Ascending aorta (tissue), 2 donors: ENCODE measurements at regions not wholly inside any gene's neighbourhood (a gene's known extent, or its start where the extent isn't known, plus 50 kb on each side); places are given as distances from the start of the nearest gene placed in this dataset.

ENCODE experiments used
- DNase-seq, 2 donors: peaks; one replicate each; pipeline ENCODE4 v3.0.0-alpha.2; 2019; ENCODE audit warnings: low spot score in 2 of 2
- H3K27ac ChIP-seq, 2 donors: fragments of 200-600 bp; sonication (generic); one replicate each; pipeline ENCODE4 v1.5.1; 2016 to 2017; ENCODE audit warnings: mild to moderate bottlenecking in 1 of 2
- H3K27me3 ChIP-seq: fragments of 200-600 bp; sonication (generic); one replicate; pipeline ENCODE4 v1.5.1; 2017
- H3K36me3 ChIP-seq, 2 donors: fragments of 200-600 bp; sonication (generic); one replicate each; pipeline ENCODE4 v1.5.1; 2016
- H3K4me1 ChIP-seq, 2 donors: fragments of 200-600 bp; sonication (generic); one replicate each; pipeline ENCODE4 v1.5.1; 2016 to 2017; ENCODE audit warnings: mild to moderate bottlenecking in 1 of 2
- H3K4me3 ChIP-seq, 2 donors: fragments of 200-600 bp; sonication (generic); one replicate each; pipeline ENCODE4 v1.5.1; 2016 to 2017; ENCODE audit warnings: mild to moderate bottlenecking in 1 of 2
- H3K9me3 ChIP-seq, 2 donors: fragments of 200-600 bp; sonication (generic); one replicate each; pipeline ENCODE4 v1.5.1; 2016
- CTCF ChIP-seq, 3 experiments: fragments of 200-600 bp in 2 of 3; fragments of 450-650 bp in 1 of 3; sonication (generic) in 2 of 3; IDR thresholded peaks; one replicate each; pipeline ENCODE4 v1.5.1; 2016 to 2019; ENCODE audit warnings: antibody characterized with exemption in 3 of 3, mild to moderate bottlenecking in 1 of 3, moderate library complexity in 1 of 3
- intact Hi-C: fragments of 100-400 bp; cut with DNase I; formaldehyde crosslinking; loops from one replicate; pipeline ENCODE4 v1.15.1; 2023

DNA sequence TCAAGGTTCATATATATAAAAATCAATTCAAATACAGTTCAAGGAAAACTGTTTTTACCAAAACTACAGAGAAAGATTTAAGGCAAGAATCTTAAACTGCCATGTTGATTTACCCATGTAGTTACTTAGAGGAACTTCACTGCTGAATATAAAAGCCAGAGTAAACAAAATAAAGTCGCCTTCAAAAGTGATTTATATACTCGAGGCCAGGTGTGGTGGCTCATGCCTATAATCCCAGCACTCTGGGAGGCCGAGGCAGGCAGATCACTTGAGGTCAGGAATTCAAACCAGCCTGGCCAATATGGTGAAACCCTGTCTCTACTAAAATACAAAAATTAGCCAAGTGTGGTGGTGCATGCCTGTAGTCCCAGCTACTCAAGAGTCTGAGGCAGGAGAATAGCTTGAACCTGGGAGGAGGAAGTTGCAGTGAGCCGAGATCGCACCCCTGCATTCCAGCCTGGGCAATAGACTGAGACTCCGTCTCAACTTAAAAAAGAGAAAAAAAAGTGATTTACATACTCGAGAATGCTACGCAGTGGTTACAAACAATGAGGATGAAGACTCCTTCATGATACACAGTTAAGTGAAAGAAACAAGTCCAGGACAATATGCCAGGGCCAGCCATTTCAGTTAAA is 54.1 kb upstream of the CNEP1R1 start:
- H3K27ac ChIP-seq: no peak overlapping the region
- H3K4me1 ChIP-seq: no peaks in the 10 kb centered on the region
- no peak for DNase-seq
- H3K4me3 ChIP-seq: no peak overlapping the region
- no peak for TF ChIP-seq CTCF (IDR thresholded peaks at IDR 0.05)
- no peaks in the 10 kb centered on the region for H3K36me3 ChIP-seq
- intact Hi-C loops: no loop called here
- H3K9me3 ChIP-seq: no peaks in the 10 kb centered on the region
- H3K27me3 ChIP-seq: no peaks in the 10 kb centered on the region

DNA sequence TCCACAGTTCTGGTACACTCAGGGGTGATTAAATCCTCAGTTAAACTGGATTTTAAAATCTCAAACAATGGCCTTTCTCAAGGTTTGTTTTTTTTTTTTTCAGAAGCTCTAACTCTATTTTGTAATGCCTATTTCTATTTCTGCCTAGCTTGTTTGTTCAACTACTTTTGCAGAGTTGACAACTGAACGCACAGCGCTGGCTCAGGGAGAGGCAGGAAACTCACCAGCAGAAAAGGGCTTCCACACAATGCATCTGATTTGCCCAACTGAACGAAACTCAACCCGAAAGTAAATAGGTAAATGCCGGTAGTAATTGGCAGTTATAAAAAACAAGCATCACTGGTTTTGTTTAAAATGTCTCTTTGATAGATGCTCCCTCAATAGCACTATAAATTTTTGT is 52.7 kb upstream of the CNEP1R1 start:
- no peak for TF ChIP-seq CTCF (IDR thresholded peaks at IDR 0.05)
- intact Hi-C loops: no loop called here
- no peak for DNase-seq

DNA sequence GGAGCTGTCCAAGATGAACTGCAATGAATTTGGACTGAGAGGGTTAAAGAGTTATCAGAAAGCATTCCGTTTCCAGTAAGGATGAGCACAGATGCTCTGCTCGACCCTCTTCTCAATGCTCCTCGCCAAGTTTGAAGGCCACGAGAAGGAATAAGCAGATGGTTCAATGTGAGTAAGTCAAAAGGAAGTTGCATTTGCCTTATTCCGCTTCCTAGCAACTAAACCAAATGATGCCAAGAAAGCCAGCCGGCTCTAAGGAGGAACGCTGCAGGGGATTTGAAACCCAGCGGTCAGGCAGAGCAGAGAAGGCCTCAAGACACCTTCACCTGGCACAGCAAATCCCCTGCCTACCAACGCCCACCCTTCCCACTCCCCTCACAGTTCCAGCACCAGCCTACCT is 52.1 kb upstream of the CNEP1R1 start:
- no peaks in the 10 kb centered on the region for H3K27me3 ChIP-seq
- no peak for TF ChIP-seq CTCF (IDR thresholded peaks at IDR 0.05)
- DNase-seq: no peak
- no peak overlapping the region for H3K27ac ChIP-seq
- no peaks in the 10 kb centered on the region for H3K36me3 ChIP-seq
- H3K4me3 ChIP-seq: no peak overlapping the region
- H3K9me3 ChIP-seq: no peaks in the 10 kb centered on the region
- intact Hi-C loops: no loop called here
- H3K4me1 ChIP-seq: no peaks in the 10 kb centered on the region

More for the DNA sequence above, 52.7 kb upstream of the CNEP1R1 start:
- no peaks in the 10 kb centered on the region for H3K36me3 ChIP-seq
- no peaks in the 10 kb centered on the region for H3K27me3 ChIP-seq
- H3K4me3 ChIP-seq: no peak overlapping the region
- no peaks in the 10 kb centered on the region for H3K9me3 ChIP-seq
- H3K4me1 ChIP-seq: no peaks in the 10 kb centered on the region
- no peak overlapping the region for H3K27ac ChIP-seq
